ENCODE measurements at regions not wholly inside any gene's neighbourhood (a gene's known extent, or its start where the extent isn't known, plus 50 kb on each side); places are given as distances from the start of the nearest gene placed in this dataset.

GRCh38 chr3:103968751-103969150, 1398.0 kb upstream of the ALCAM start:
- no peak for DNase-seq
- H3K27ac ChIP-seq (ENCODE audit: low read length) = no peak overlapping the region
- H3K4me3 ChIP-seq (ENCODE audit: low read length) = no peak overlapping the region
- no peaks in the 10 kb centered on the region for H3K27me3 ChIP-seq (ENCODE audit: control insufficient read depth, insufficient read depth, low read length)
- WGBS (ENCODE audit: insufficient coverage, low lambda C conversion rate) = no CpG with 5 or more reads among the region's 1 CpG
- H3K4me1 ChIP-seq (ENCODE audit: control insufficient read depth, insufficient read depth, low read length) = no peaks in the 10 kb centered on the region
- H3K36me3 ChIP-seq (ENCODE audit: control insufficient read depth, insufficient read depth, low read length) = no peaks in the 10 kb centered on the region
- H3K9me3 ChIP-seq (ENCODE audit: control insufficient read depth, low read depth, low read length) = no peaks in the 10 kb centered on the region

- H3K4me1 ChIP-seq (ENCODE audit: control insufficient read depth, insufficient read depth, low read length) = peaks cover 8% of the 10 kb centered on the region
- DNase-seq = peak; percentile 35 to 79
- no CpG with 5 or more reads among the region's 1 CpG for WGBS (ENCODE audit: insufficient coverage, low lambda C conversion rate)
- H3K4me3 ChIP-seq (ENCODE audit: low read length) = no peak overlapping the region
- peak overlapping the region; percentile 32 for H3K27ac ChIP-seq (ENCODE audit: low read length)
- H3K36me3 ChIP-seq (ENCODE audit: control insufficient read depth, insufficient read depth, low read length) = no peaks in the 10 kb centered on the region
- no peaks in the 10 kb centered on the region for H3K27me3 ChIP-seq (ENCODE audit: control insufficient read depth, insufficient read depth, low read length)
- no peaks in the 10 kb centered on the region for H3K9me3 ChIP-seq (ENCODE audit: control insufficient read depth, low read depth, low read length)
These were observed 1389.8 kb upstream of the ALCAM start for GRCh38 chr3:103976931-103977339.

GRCh38 chr3:103977417-103977816, 1389.3 kb upstream of the ALCAM start:
- 43% methylated on average over 1 of the region's 2 CpGs for WGBS (ENCODE audit: insufficient coverage, low lambda C conversion rate)

GRCh38 chr3:103991461-103992115, 1375.1 kb upstream of the ALCAM start:
- Histone ChIP-seq H3K9me3 (ENCODE audit: control insufficient read depth, low read depth, low read length) (no peaks in the 10 kb centered on the region), H3K27ac (ENCODE audit: low read length) (no peak overlapping the region), H3K4me1 (ENCODE audit: control insufficient read depth, insufficient read depth, low read length) (no peaks in the 10 kb centered on the region), H3K4me3 (ENCODE audit: low read length) (no peak overlapping the region), H3K36me3 (ENCODE audit: control insufficient read depth, insufficient read depth, low read length) (no peaks in the 10 kb centered on the region), H3K27me3 (ENCODE audit: control insufficient read depth, insufficient read depth, low read length) (no peaks in the 10 kb centered on the region)
- DNase-seq = no peak
- no CpG with 5 or more reads among the region's 10 CpGs for WGBS (ENCODE audit: insufficient coverage, low lambda C conversion rate)

More at GRCh38 chr3:103977417-103977816, 1389.3 kb upstream of the ALCAM start:
- H3K4me3 ChIP-seq (ENCODE audit: low read length) = no peak overlapping the region
- H3K27me3 ChIP-seq (ENCODE audit: control insufficient read depth, insufficient read depth, low read length) = no peaks in the 10 kb centered on the region
- H3K36me3 ChIP-seq (ENCODE audit: control insufficient read depth, insufficient read depth, low read length) = no peaks in the 10 kb centered on the region
- peaks cover 8% of the 10 kb centered on the region for H3K4me1 ChIP-seq (ENCODE audit: control insufficient read depth, insufficient read depth, low read length)
- no peak for DNase-seq
- peak overlapping the region; percentile 32 for H3K27ac ChIP-seq (ENCODE audit: low read length)
- no peaks in the 10 kb centered on the region for H3K9me3 ChIP-seq (ENCODE audit: control insufficient read depth, low read depth, low read length)

- no peak for DNase-seq
- H3K27me3 ChIP-seq (ENCODE audit: control insufficient read depth, insufficient read depth, low read length) = no peaks in the 10 kb centered on the region
- WGBS (ENCODE audit: insufficient coverage, low lambda C conversion rate) = no CpG with 5 or more reads among the region's 5 CpGs
These were observed 1374.2 kb upstream of the ALCAM start for GRCh38 chr3:103992469-103992868.

GRCh38 chr3:104004956-104005355, 1361.8 kb upstream of the ALCAM start:
- Histone ChIP-seq H3K36me3 (ENCODE audit: control insufficient read depth, insufficient read depth, low read length) (no peaks in the 10 kb centered on the region), H3K27ac (ENCODE audit: low read length) (no peak overlapping the region), H3K9me3 (ENCODE audit: control insufficient read depth, low read depth, low read length) (no peaks in the 10 kb centered on the region), H3K4me3 (ENCODE audit: low read length) (no peak overlapping the region), H3K4me1 (ENCODE audit: control insufficient read depth, insufficient read depth, low read length) (no peaks in the 10 kb centered on the region), H3K27me3 (ENCODE audit: control insufficient read depth, insufficient read depth, low read length) (no peaks in the 10 kb centered on the region)
- no CpG with 5 or more reads among the region's 1 CpG for WGBS (ENCODE audit: insufficient coverage, low lambda C conversion rate)
- no peak for DNase-seq

More at GRCh38 chr3:103992469-103992868, 1374.2 kb upstream of the ALCAM start:
- Histone ChIP-seq H3K4me3 (ENCODE audit: low read length) (no peak overlapping the region), H3K36me3 (ENCODE audit: control insufficient read depth, insufficient read depth, low read length) (no peaks in the 10 kb centered on the region), H3K9me3 (ENCODE audit: control insufficient read depth, low read depth, low read length) (no peaks in the 10 kb centered on the region), H3K4me1 (ENCODE audit: control insufficient read depth, insufficient read depth, low read length) (no peaks in the 10 kb centered on the region), H3K27ac (ENCODE audit: low read length) (no peak overlapping the region)

GRCh38 chr3:104005815-104006214, 1360.9 kb upstream of the ALCAM start:
- Histone ChIP-seq H3K27ac (ENCODE audit: low read length) (no peak overlapping the region), H3K9me3 (ENCODE audit: control insufficient read depth, low read depth, low read length) (no peaks in the 10 kb centered on the region), H3K4me1 (ENCODE audit: control insufficient read depth, insufficient read depth, low read length) (no peaks in the 10 kb centered on the region), H3K4me3 (ENCODE audit: low read length) (no peak overlapping the region), H3K27me3 (ENCODE audit: control insufficient read depth, insufficient read depth, low read length) (no peaks in the 10 kb centered on the region), H3K36me3 (ENCODE audit: control insufficient read depth, insufficient read depth, low read length) (no peaks in the 10 kb centered on the region)
- DNase-seq = no peak
- 20% methylated on average over 1 of the region's 1 CpG for WGBS (ENCODE audit: insufficient coverage, low lambda C conversion rate)

- DNase-seq = no peak
- Histone ChIP-seq H3K4me1 (ENCODE audit: control insufficient read depth, insufficient read depth, low read length) (no peaks in the 10 kb centered on the region), H3K27ac (ENCODE audit: low read length) (no peak overlapping the region), H3K27me3 (ENCODE audit: control insufficient read depth, insufficient read depth, low read length) (no peaks in the 10 kb centered on the region), H3K36me3 (ENCODE audit: control insufficient read depth, insufficient read depth, low read length) (no peaks in the 10 kb centered on the region), H3K9me3 (ENCODE audit: control insufficient read depth, low read depth, low read length) (peaks cover 3% of the 10 kb centered on the region), H3K4me3 (ENCODE audit: low read length) (no peak overlapping the region)
These were observed 1348.2 kb upstream of the ALCAM start for GRCh38 chr3:104018541-104018940.

- DNase-seq = no peak
- Histone ChIP-seq H3K27ac (ENCODE audit: low read length) (no peak overlapping the region), H3K4me3 (ENCODE audit: low read length) (no peak overlapping the region), H3K9me3 (ENCODE audit: control insufficient read depth, low read depth, low read length) (peaks cover 3% of the 10 kb centered on the region), H3K27me3 (ENCODE audit: control insufficient read depth, insufficient read depth, low read length) (no peaks in the 10 kb centered on the region), H3K36me3 (ENCODE audit: control insufficient read depth, insufficient read depth, low read length) (no peaks in the 10 kb centered on the region), H3K4me1 (ENCODE audit: control insufficient read depth, insufficient read depth, low read length) (no peaks in the 10 kb centered on the region)
- 100% methylated on average over 1 of the region's 1 CpG for WGBS (ENCODE audit: insufficient coverage, low lambda C conversion rate)
These were observed 1335.1 kb upstream of the ALCAM start for GRCh38 chr3:104031598-104031997.

GRCh38 chr3:104032283-104032682, 1334.4 kb upstream of the ALCAM start:
- H3K4me3 ChIP-seq (ENCODE audit: low read length) = no peak overlapping the region
- no peaks in the 10 kb centered on the region for H3K4me1 ChIP-seq (ENCODE audit: control insufficient read depth, insufficient read depth, low read length)
- no peaks in the 10 kb centered on the region for H3K36me3 ChIP-seq (ENCODE audit: control insufficient read depth, insufficient read depth, low read length)
- DNase-seq = no peak
- H3K27ac ChIP-seq (ENCODE audit: low read length) = no peak overlapping the region
- no peaks in the 10 kb centered on the region for H3K27me3 ChIP-seq (ENCODE audit: control insufficient read depth, insufficient read depth, low read length)
- H3K9me3 ChIP-seq (ENCODE audit: control insufficient read depth, low read depth, low read length) = peaks cover 3% of the 10 kb centered on the region

GRCh38 chr3:104040896-104041295, 1325.8 kb upstream of the ALCAM start:
- H3K4me1 ChIP-seq (ENCODE audit: control insufficient read depth, insufficient read depth, low read length) = no peaks in the 10 kb centered on the region
- no peaks in the 10 kb centered on the region for H3K27me3 ChIP-seq (ENCODE audit: control insufficient read depth, insufficient read depth, low read length)
- H3K9me3 ChIP-seq (ENCODE audit: control insufficient read depth, low read depth, low read length) = no peaks in the 10 kb centered on the region
- H3K36me3 ChIP-seq (ENCODE audit: control insufficient read depth, insufficient read depth, low read length) = no peaks in the 10 kb centered on the region
- H3K4me3 ChIP-seq (ENCODE audit: low read length) = no peak overlapping the region
- no peak overlapping the region for H3K27ac ChIP-seq (ENCODE audit: low read length)
- DNase-seq = no peak
